Mucosa of descending colon (tissue), 3 donors: ENCODE measurements at regions not wholly inside any gene's neighbourhood (a gene's known extent, or its start where the extent isn't known, plus 50 kb on each side); places are given as distances from the start of the nearest gene placed in this dataset.

Experiments used
- ATAC-seq: fragments of 200-7000 bp; cut with Tn5 transposase; one replicate; pipeline ENCODE4 v1.9.1; 2020; ENCODE audit warnings: mild to moderate bottlenecking, moderate library complexity
- DNase-seq, 3 donors: peaks; one replicate each; pipeline ENCODE4 v3.0.0-alpha.2; 2020
- H3K36me3 ChIP-seq: fragments of 200-600 bp; one replicate; pipeline ENCODE4 v1.8.0; 2021; ENCODE audit warnings: low read depth, mild to moderate bottlenecking
- H3K4me1 ChIP-seq: fragments of 200-600 bp; one replicate; pipeline ENCODE4 v1.8.0; 2021; ENCODE audit warnings: low read depth, mild to moderate bottlenecking
- H3K4me3 ChIP-seq: fragments of 200-600 bp; one replicate; pipeline ENCODE4 v1.8.0; 2021; ENCODE audit warnings: mild to moderate bottlenecking
- H3K9me3 ChIP-seq: fragments of 200-600 bp; one replicate; pipeline ENCODE4 v1.8.0; 2021; ENCODE audit warnings: mild to moderate bottlenecking
- intact Hi-C, 2 donors: fragments of 100-400 bp; cut with DNase I in 1 of 2; cut with micrococcal nuclease in 1 of 2; formaldehyde crosslinking; loops; one replicate each; pipeline versions ENCODE4 v1.11.0 to v1.11.1; 2022; cut with DNase I, micrococcal nuclease
- TF ChIP-seq, protein P1 (sequence below): fragments of 200-600 bp; IDR thresholded peaks from one replicate; pipeline ENCODE4 v1.8.0; 2022; ENCODE audit warnings: antibody characterized with exemption, mild to moderate bottlenecking
- donor health status: DM: no; HTN: no; CAD: no; lungs with moderate emphysema.
- donor health status: DM: no; HTN: no; CAD: no.
- donor health status: DM: no; HTN: yes; CAD: no.

DNA sequence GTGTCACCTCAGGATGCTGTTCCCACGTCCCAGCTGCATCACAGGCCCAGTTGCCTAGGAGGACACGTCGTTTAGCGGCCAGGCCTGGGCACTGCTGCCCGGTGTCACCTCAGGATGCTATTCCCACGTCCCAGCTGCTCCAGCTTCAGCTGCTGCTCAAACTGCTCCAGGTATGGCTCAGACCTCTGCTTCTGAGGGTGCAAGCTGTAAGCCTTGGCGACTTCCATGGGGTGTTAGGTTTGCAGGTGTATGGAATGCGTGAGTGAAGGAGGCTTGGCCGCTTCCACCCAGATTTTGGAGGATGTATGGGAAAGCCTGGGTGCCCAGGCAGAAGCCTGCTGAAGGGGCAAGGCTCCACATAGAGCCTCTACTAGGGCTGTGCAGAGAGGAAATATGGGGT lies 205.3 kb upstream of the B3GAT1 start:
- H3K4me3 ChIP-seq = no peak overlapping the region
- TF ChIP-seq, protein P1, sequence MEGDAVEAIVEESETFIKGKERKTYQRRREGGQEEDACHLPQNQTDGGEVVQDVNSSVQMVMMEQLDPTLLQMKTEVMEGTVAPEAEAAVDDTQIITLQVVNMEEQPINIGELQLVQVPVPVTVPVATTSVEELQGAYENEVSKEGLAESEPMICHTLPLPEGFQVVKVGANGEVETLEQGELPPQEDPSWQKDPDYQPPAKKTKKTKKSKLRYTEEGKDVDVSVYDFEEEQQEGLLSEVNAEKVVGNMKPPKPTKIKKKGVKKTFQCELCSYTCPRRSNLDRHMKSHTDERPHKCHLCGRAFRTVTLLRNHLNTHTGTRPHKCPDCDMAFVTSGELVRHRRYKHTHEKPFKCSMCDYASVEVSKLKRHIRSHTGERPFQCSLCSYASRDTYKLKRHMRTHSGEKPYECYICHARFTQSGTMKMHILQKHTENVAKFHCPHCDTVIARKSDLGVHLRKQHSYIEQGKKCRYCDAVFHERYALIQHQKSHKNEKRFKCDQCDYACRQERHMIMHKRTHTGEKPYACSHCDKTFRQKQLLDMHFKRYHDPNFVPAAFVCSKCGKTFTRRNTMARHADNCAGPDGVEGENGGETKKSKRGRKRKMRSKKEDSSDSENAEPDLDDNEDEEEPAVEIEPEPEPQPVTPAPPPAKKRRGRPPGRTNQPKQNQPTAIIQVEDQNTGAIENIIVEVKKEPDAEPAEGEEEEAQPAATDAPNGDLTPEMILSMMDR = no peak
- H3K4me1 ChIP-seq = no peaks in the 10 kb centered on the region
- DNase-seq (no peak), ATAC-seq (no peak)
- intact Hi-C loops = no loop called here
- no peaks in the 10 kb centered on the region for H3K36me3 ChIP-seq
- no peaks in the 10 kb centered on the region for H3K9me3 ChIP-seq

DNA sequence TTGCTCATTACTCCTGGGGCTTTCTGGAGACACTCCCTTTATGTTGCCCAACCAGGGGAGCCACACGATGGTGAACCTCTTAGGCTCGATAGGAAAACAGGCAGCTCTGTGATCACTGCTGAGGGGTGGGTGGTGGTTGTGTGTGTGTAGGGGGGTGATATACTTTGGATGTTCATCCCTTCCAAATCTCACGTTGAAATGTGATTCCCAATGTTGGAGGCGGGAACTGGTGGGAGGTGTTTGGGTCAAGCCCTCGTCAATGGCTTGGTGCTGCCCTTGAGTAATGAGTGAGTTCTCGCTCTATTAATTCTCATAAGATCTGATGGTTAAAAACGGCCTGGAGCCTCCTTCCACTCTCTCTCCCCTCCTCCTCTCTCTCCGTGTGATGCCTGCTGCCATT lies 204.0 kb upstream of the B3GAT1 start:
- ATAC-seq (no peak), DNase-seq (no peak)
- intact Hi-C loops = no loop called here
- Histone ChIP-seq H3K4me1 (no peaks in the 10 kb centered on the region), H3K4me3 (no peak overlapping the region), H3K36me3 (no peaks in the 10 kb centered on the region), H3K9me3 (no peaks in the 10 kb centered on the region)
- TF ChIP-seq, protein P1 = no peak

- DNase-seq (no peak), ATAC-seq (no peak)
- Histone ChIP-seq H3K4me3 (no peak overlapping the region), H3K9me3 (no peaks in the 10 kb centered on the region), H3K36me3 (no peaks in the 10 kb centered on the region), H3K4me1 (no peaks in the 10 kb centered on the region)
- intact Hi-C loops = no loop called here
- TF ChIP-seq, protein P1 = no peak
Measured at GRCh38 chr11:134615041-134615615, 203.1 kb upstream of the B3GAT1 start.

- TF ChIP-seq, protein P1 = no peak
- no peaks in the 10 kb centered on the region for H3K4me1 ChIP-seq
- intact Hi-C loops = no loop called here
- H3K9me3 ChIP-seq = no peaks in the 10 kb centered on the region
- DNase-seq (no peak), ATAC-seq (no peak)
- no peaks in the 10 kb centered on the region for H3K36me3 ChIP-seq
- H3K4me3 ChIP-seq = no peak overlapping the region
Measured at GRCh38 chr11:134614141-134614540, 202.1 kb upstream of the B3GAT1 start.

GRCh38 chr11:134613646-134614045 lies 201.6 kb upstream of the B3GAT1 start:
- DNase-seq = no peak
- no peak overlapping the region for H3K4me3 ChIP-seq
- TF ChIP-seq, protein P1 = no peak
- ATAC-seq = no peak
- intact Hi-C loops = no loop called here
- H3K9me3 ChIP-seq = no peaks in the 10 kb centered on the region
- H3K4me1 ChIP-seq = no peaks in the 10 kb centered on the region
- H3K36me3 ChIP-seq = no peaks in the 10 kb centered on the region
